Mesenchymal stem cell (in vitro differentiated cells and primary cell): ENCODE measurements at regions not wholly inside any gene's neighbourhood (a gene's known extent, or its start where the extent isn't known, plus 50 kb on each side); places are given as distances from the start of the nearest gene placed in this dataset.

Experiments used
- DNase-seq: peaks from one replicate; pipeline ENCODE4 v3.0.0-alpha.2; 2013
- H2AFZ ChIP-seq: one replicate; pipeline ENCODE4 v1.6.1; 2013; ENCODE audit warnings: low read depth, mild to moderate bottlenecking, control low read depth, inconsistent platforms, low read length, moderate library complexity
- H2AK5ac ChIP-seq: 2 replicates; pipeline ENCODE4 v1.6.1; 2013; ENCODE audit warnings: low read length, moderate library complexity, mild to moderate bottlenecking, inconsistent platforms; ENCODE audit not compliant: severe bottlenecking
- H2BK120ac ChIP-seq: one replicate; pipeline ENCODE4 v1.6.1; 2013; ENCODE audit warnings: low read depth, mild to moderate bottlenecking, inconsistent platforms, low read length, moderate library complexity
- H2BK12ac ChIP-seq, 2 experiments: one replicate each; pipeline ENCODE4 v1.6.1; 2013; ENCODE audit warnings: inconsistent platforms in 2 of 2, low read length in 2 of 2, mild to moderate bottlenecking in 2 of 2, moderate library complexity in 2 of 2, control low read depth in 1 of 2
- H2BK15ac ChIP-seq: one replicate; pipeline ENCODE4 v1.6.1; 2013; ENCODE audit warnings: mild to moderate bottlenecking, low read depth, inconsistent platforms; ENCODE audit not compliant: poor library complexity, severe bottlenecking
- H2BK5ac ChIP-seq: 2 replicates; pipeline ENCODE4 v1.6.1; 2013; ENCODE audit warnings: low read depth, mild to moderate bottlenecking, low read length, control low read depth, inconsistent platforms; ENCODE audit not compliant: poor library complexity, severe bottlenecking
- H3K14ac ChIP-seq, 2 experiments: one replicate each; pipeline ENCODE4 v1.6.1; 2013; ENCODE audit warnings: inconsistent platforms in 2 of 2, low read length in 2 of 2, control low read depth in 1 of 2, mild to moderate bottlenecking in 1 of 2, moderate library complexity in 1 of 2
- H3K18ac ChIP-seq, 2 experiments: one replicate each; pipeline ENCODE4 v1.6.1; 2013; ENCODE audit warnings: inconsistent platforms in 2 of 2, low read length in 2 of 2, control low read depth in 1 of 2, low read depth in 1 of 2, mild to moderate bottlenecking in 1 of 2
- H3K23ac ChIP-seq, 2 experiments: one replicate each; pipeline ENCODE4 v1.6.1; 2013; ENCODE audit warnings: inconsistent platforms in 2 of 2, low read length in 2 of 2, mild to moderate bottlenecking in 2 of 2, moderate library complexity in 2 of 2, control low read depth in 1 of 2
- H3K27ac ChIP-seq: 2 replicates; pipeline ENCODE4 v1.5.1; 2013; ENCODE audit warnings: mild to moderate bottlenecking, moderate library complexity, low read length, control low read depth, inconsistent platforms; ENCODE audit not compliant: poor library complexity, severe bottlenecking
- H3K27me3 ChIP-seq, 2 experiments: 2 replicates each; pipeline versions ENCODE4 v1.6.1 to v1.7.0; 2013; ENCODE audit warnings: low read length in 2 of 2, mild to moderate bottlenecking in 2 of 2, moderate library complexity in 2 of 2, control low read depth in 1 of 2, inconsistent platforms in 1 of 2; ENCODE audit not compliant: control insufficient read depth in 1 of 2, insufficient read depth in 1 of 2
- H3K36me3 ChIP-seq, 2 experiments: 2 replicates each; pipeline versions ENCODE4 v1.6.1 to v1.7.0; 2013; ENCODE audit warnings: low read length in 2 of 2, control low read depth in 1 of 2, inconsistent platforms in 1 of 2, low read depth in 1 of 2, mild to moderate bottlenecking in 1 of 2; ENCODE audit not compliant: insufficient read depth in 2 of 2, control insufficient read depth in 1 of 2
- H3K4ac ChIP-seq, 2 experiments: one replicate each; pipeline ENCODE4 v1.6.1; 2013; ENCODE audit warnings: inconsistent platforms in 2 of 2, low read length in 2 of 2, mild to moderate bottlenecking in 2 of 2, moderate library complexity in 2 of 2, control low read depth in 1 of 2, low read depth in 1 of 2
- H3K4me1 ChIP-seq: 2 replicates; pipeline ENCODE4 v1.6.1; 2013; ENCODE audit warnings: low read depth, low read length, control low read depth; ENCODE audit not compliant: control insufficient read depth, insufficient read depth
- H3K4me2 ChIP-seq: 2 replicates; pipeline ENCODE4 v1.6.1; 2013; ENCODE audit warnings: low read length, mild to moderate bottlenecking, inconsistent platforms; ENCODE audit not compliant: poor library complexity, severe bottlenecking
- H3K4me3 ChIP-seq, 2 experiments: 2 replicates each; pipeline versions ENCODE4 v1.5.1 to v1.7.0; 2013; ENCODE audit warnings: low read length in 2 of 2, mild to moderate bottlenecking in 2 of 2, control low read depth in 1 of 2, low read depth in 1 of 2; ENCODE audit not compliant: insufficient read depth in 1 of 2
- H3K79me1 ChIP-seq: replicated peaks from 2 replicates; pipeline ENCODE4 v1.6.1; 2013; ENCODE audit warnings: mild to moderate bottlenecking, control low read depth, low read length, inconsistent platforms; ENCODE audit not compliant: poor library complexity, severe bottlenecking
- H3K9ac ChIP-seq: 2 replicates; pipeline ENCODE4 v1.7.0; 2013; ENCODE audit warnings: mild to moderate bottlenecking, low read length, moderate library complexity
- H3K9me3 ChIP-seq: 2 replicates; pipeline ENCODE4 v1.7.0; 2013; ENCODE audit warnings: mild to moderate bottlenecking, low read length; ENCODE audit not compliant: control insufficient read depth
- H4K8ac ChIP-seq: one replicate; pipeline ENCODE4 v1.6.1; 2013; ENCODE audit warnings: inconsistent platforms, mild to moderate bottlenecking, low read length, moderate library complexity
- H4K91ac ChIP-seq: one replicate; pipeline ENCODE4 v1.6.1; 2013; ENCODE audit warnings: mild to moderate bottlenecking, low read length, inconsistent platforms
- WGBS: methylation state at CpG from one replicate; pipeline ENCODE4 v1.1.7; 2013; ENCODE audit warnings: mixed read lengths; 5-methylcytosine and 5-hydroxymethylcytosine counted together

GRCh38 chr1:73556270-73556669, 641.7 kb downstream of the LRRIQ3 start:
- Histone ChIP-seq H3K9me3 (no peaks in the 10 kb centered on the region), H3K18ac (no peak overlapping the region), H2BK15ac (no peak overlapping the region), H2AFZ (no peak overlapping the region), H3K14ac (no peak overlapping the region), H3K4me1 (no peaks in the 10 kb centered on the region), H2BK120ac (no peak overlapping the region), H4K8ac (no peak overlapping the region), H2AK5ac (no peak overlapping the region), H3K27me3 (no peaks in the 10 kb centered on the region), H4K91ac (no peak overlapping the region), H3K9ac (no peak overlapping the region), H3K4ac (no peak overlapping the region), H3K27ac (no peak overlapping the region), H3K36me3 (no peaks in the 10 kb centered on the region), H2BK12ac (no peak overlapping the region), H3K4me2 (no peak overlapping the region), H3K23ac (no peak overlapping the region), H3K4me3 (no peak overlapping the region), H3K79me1 (no peaks in the 10 kb centered on the region), H2BK5ac (no peak overlapping the region)
- no peak for DNase-seq

GRCh38 chr1:73537400-73537799, 660.6 kb downstream of the LRRIQ3 start:
- Histone ChIP-seq H2AFZ (no peak overlapping the region), H2BK5ac (no peak overlapping the region), H3K4me2 (no peak overlapping the region), H2BK120ac (no peak overlapping the region), H3K4me3 (no peak overlapping the region), H2BK15ac (no peak overlapping the region), H3K79me1 (no peaks in the 10 kb centered on the region), H3K18ac (no peak overlapping the region), H3K14ac (no peak overlapping the region), H3K9me3 (peaks cover 10% of the 10 kb centered on the region), H3K27ac (no peak overlapping the region), H2BK12ac (no peak overlapping the region), H3K4me1 (peaks cover 2% of the 10 kb centered on the region), H3K4ac (no peak overlapping the region), H2AK5ac (no peak overlapping the region), H3K9ac (no peak overlapping the region), H3K23ac (no peak overlapping the region), H4K91ac (peak overlapping the region; percentile 61), H4K8ac (no peak overlapping the region), H3K27me3 (no peaks in the 10 kb centered on the region), H3K36me3 (no peaks in the 10 kb centered on the region)
- DNase-seq = no peak
- WGBS = 86% methylated on average over 1 of the region's 1 CpG

DNA sequence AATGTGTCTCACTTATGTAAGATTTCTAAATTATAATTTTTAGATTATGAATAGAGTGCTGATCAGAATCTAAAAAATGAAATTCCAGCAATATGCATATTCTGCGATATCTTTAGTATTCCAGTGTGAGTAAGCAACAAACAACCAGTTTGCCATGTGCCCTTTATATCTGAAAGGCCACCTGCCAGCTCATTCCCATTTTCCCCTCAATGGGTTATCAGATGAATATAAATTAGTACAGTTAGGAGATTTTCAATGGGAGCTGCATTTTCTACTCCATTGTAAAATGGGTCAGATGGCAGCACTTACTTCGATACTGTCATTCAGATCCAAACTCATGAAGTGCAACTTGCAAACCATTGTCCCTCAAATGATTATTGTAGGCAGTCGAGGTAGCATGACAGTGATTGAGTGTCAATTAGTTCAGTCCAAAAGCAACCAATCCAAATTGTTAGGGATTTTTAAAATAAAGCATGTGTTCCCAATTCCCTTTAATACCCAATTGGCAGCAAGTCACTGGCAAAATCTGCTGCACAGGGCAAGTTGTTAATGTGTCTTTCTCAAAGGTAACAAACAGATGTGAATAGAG, 680.3 kb downstream of the LRRIQ3 start:
- H3K4ac ChIP-seq = no peak overlapping the region
- H2BK120ac ChIP-seq = no peak overlapping the region
- no peak overlapping the region for H3K27ac ChIP-seq
- no peak overlapping the region for H3K23ac ChIP-seq
- no peak overlapping the region for H2BK5ac ChIP-seq
- no peak overlapping the region for H3K4me3 ChIP-seq
- no peak overlapping the region for H3K4me2 ChIP-seq
- no peak overlapping the region for H2BK15ac ChIP-seq
- H3K14ac ChIP-seq = no peak overlapping the region
- no peak overlapping the region for H4K8ac ChIP-seq
- 90% methylated on average over 2 of the region's 3 CpGs for WGBS
- H2BK12ac ChIP-seq = no peak overlapping the region
- H3K18ac ChIP-seq = no peak overlapping the region
- no peak overlapping the region for H2AK5ac ChIP-seq
- no peaks in the 10 kb centered on the region for H3K9me3 ChIP-seq
- no peaks in the 10 kb centered on the region for H3K27me3 ChIP-seq
- no peaks in the 10 kb centered on the region for H3K4me1 ChIP-seq
- H3K9ac ChIP-seq = no peak overlapping the region
- no peak for DNase-seq
- H3K79me1 ChIP-seq = no peaks in the 10 kb centered on the region
- no peak overlapping the region for H2AFZ ChIP-seq
- no peaks in the 10 kb centered on the region for H3K36me3 ChIP-seq
- no peak overlapping the region for H4K91ac ChIP-seq

GRCh38 chr1:73516451-73516850, 681.5 kb downstream of the LRRIQ3 start:
- H2BK15ac ChIP-seq = no peak overlapping the region
- no peak overlapping the region for H2AFZ ChIP-seq
- H3K4ac ChIP-seq = no peak overlapping the region

More at GRCh38 chr1:73516451-73516850, 681.5 kb downstream of the LRRIQ3 start:
- H2BK12ac ChIP-seq = no peak overlapping the region
- H4K91ac ChIP-seq = no peak overlapping the region
- H3K18ac ChIP-seq = no peak overlapping the region
- DNase-seq = no peak
- no peak overlapping the region for H3K9ac ChIP-seq
- no peak overlapping the region for H3K4me3 ChIP-seq
- no peak overlapping the region for H4K8ac ChIP-seq
- H3K36me3 ChIP-seq = no peaks in the 10 kb centered on the region
- no peak overlapping the region for H2BK120ac ChIP-seq
- H3K23ac ChIP-seq = no peak overlapping the region
- no peak overlapping the region for H2BK5ac ChIP-seq
- no CpG with 5 or more reads among the region's 1 CpG for WGBS
- H3K4me1 ChIP-seq = no peaks in the 10 kb centered on the region
- no peaks in the 10 kb centered on the region for H3K9me3 ChIP-seq
- no peaks in the 10 kb centered on the region for H3K27me3 ChIP-seq
- H3K4me2 ChIP-seq = no peak overlapping the region
- no peaks in the 10 kb centered on the region for H3K79me1 ChIP-seq
- no peak overlapping the region for H2AK5ac ChIP-seq
- H3K14ac ChIP-seq = no peak overlapping the region
- H3K27ac ChIP-seq = no peak overlapping the region
